ENCODE measurements at regions not wholly inside any gene's neighbourhood (a gene's known extent, or its start where the extent isn't known, plus 50 kb on each side); places are given as distances from the start of the nearest gene placed in this dataset.

GRCh38 chr3:40593351-40593750 lies 68.6 kb downstream of the ZNF621 start:
- DNase-seq (ENCODE audit: low read depth) = no peak

- DNase-seq (ENCODE audit: low read depth) = no peak
These were observed 72.7 kb downstream of the ZNF621 start for GRCh38 chr3:40597441-40597840.

GRCh38 chr3:40598338-40598737 lies 73.6 kb downstream of the ZNF621 start:
- no peak for DNase-seq (ENCODE audit: low read depth)

DNA sequence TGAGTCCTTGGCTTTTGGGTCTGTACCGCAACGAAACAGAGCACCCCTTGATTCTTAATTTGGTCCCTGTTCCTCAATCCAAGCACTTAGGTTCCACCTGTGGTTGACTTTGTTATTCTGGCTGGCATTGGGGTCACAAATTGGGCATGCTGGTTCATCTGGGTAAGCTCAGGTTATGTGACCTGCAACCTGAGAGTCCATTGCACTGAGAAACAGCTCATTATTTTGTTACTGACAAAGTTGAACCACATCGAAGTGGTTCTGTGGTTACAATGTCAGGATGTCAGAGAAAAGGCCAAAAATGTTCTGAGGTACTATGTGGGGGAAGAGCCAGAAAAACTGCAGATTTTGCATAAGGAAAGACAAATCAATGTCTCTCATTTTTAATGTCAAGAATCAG lies 74.2 kb downstream of the ZNF621 start:
- no peak for DNase-seq (ENCODE audit: low read depth)

- no peak for DNase-seq (ENCODE audit: low read depth)
These were observed 78.1 kb downstream of the ZNF621 start for GRCh38 chr3:40602778-40603385.

DNA sequence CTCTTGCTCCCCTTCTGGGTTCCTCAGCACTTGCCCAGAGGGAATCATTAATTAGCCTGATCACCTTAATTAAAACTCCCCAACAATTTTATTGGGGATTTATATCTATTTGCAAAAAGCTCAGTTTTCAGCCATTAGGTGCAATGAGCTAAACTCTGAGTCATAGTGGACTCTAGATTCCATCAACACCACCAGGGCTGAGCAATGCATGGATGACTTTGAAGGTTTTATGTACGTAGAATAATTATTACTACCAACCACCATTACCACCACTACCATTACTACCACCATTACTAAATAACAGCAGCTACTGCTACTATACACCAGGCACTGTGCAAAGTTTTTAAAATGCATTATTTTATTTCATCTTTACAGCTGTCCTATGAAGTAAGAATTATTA lies 81.2 kb downstream of the ZNF621 start:
- DNase-seq (ENCODE audit: low read depth) = no peak

- no peak for DNase-seq (ENCODE audit: low read depth)
These were observed 83.3 kb downstream of the ZNF621 start for GRCh38 chr3:40608091-40608490.

DNA sequence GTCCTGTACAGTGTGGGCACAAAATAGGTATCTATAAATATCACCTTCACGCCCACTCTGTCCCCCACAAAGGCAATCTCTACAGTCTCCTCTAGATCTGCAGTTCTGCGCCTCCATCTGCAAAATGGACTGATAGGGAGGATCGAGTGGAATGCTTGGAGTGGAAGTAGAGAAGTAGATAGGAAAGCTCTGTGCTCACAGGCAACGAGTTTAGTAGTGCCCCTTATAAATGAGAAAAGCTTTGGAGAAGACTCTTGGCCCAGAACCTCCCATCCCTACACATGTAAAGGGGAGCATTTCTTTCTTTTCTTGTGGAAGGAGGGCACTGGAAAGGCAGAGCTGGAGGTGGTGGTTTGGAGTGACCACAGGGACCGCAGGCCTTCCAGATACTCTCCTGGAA lies 88.5 kb downstream of the ZNF621 start:
- no peak for DNase-seq (ENCODE audit: low read depth)

- DNase-seq (ENCODE audit: low read depth) = no peak
These were observed 90.6 kb downstream of the ZNF621 start for GRCh38 chr3:40615110-40615915.

DNA sequence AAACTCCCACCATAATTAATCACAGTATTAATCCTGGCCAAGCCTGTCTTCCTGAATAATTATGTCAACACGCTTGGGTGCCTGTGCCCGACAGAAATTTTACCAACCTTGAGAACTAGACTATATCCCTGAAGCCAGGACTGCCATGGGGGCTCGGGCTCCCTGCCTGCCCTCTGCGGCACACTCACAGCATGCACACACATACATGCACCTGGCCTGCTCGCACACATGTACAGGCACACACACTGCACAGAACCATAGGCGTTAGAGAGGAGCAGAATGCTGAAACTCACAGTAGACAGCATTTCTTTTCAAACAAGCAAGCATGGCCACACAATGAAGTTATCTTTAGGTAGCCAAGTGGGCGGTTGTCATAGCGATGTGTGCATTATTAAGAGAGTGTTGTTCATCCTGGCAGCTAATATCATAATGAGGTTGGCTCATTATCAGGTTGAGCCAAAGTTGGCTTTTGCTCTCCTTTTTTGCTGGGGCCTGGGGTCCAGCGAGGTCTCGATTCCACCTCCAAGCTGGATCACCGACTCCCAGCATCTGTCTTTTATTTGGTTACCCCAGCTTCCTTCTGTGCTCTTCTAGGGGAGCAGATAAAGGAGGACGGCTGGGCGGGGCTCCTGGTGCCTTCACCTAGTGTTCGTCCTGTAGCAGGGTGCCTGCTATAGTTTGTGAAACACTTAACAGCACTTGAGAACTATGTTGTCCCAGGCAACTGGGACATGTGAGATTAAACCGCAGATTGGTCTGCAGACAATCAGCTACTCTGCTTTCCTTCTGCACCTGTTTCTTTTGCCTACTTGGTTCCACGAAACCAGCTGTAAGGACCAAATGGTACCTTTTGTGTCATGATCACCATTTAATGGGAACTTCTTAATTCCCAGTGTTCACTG lies 91.4 kb downstream of the ZNF621 start:
- DNase-seq (ENCODE audit: low read depth) = no peak

- no peak for DNase-seq (ENCODE audit: low read depth)
These were observed 92.3 kb downstream of the ZNF621 start for GRCh38 chr3:40617084-40617483.

- no peak for DNase-seq (ENCODE audit: low read depth)
These were observed 93.4 kb downstream of the ZNF621 start for GRCh38 chr3:40618158-40618557.

- DNase-seq (ENCODE audit: low read depth) = no peak
These were observed 95.4 kb downstream of the ZNF621 start for GRCh38 chr3:40620151-40620550.

GRCh38 chr3:40621252-40621651 lies 96.5 kb downstream of the ZNF621 start:
- DNase-seq (ENCODE audit: low read depth) = no peak

DNA sequence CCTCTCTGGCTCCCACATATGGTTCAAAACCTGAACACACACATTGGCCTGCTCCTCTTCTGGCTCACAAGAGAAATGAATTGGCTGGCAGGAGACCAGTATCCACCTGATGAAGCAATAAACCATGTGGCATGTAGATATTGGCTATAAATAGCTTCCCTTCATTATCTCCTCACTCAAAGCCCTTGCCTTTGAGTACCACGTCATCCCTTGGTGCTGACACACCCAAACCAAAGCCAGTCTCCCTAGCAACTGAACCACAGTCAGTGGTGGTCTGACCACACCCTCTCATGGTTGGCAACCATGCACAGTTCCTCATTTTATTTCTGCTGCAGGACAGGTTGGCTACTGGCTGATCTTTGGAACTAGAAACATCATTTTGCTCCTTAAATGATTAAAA lies 98.8 kb downstream of the ZNF621 start:
- no peak for DNase-seq (ENCODE audit: low read depth)

DNA sequence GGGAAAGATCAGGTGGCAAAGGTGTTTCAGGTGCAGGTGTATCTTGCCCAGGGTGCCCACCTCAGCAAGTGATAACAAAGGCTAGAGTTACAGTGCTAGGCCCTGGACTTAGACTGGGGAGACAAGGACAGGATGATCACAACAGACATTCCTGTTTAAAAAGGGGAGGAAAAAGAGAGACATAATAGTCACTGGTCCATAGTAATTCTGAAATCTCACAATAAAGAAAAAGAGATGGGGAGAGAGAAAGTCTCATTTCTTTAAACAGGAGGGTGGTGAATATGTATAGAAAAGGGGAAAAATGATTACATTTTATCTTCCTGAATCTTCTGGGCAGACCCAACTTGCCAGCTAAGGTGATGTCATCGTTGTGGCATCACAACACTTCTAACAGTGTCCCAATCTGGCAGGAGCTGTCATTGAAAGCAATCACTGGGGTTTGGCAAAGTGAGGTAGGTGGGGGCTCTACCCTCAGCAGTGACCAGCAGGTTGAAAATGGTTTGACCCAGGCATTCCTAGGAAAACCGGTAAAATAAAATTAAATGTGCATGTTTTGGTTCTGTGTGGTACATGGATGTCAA lies 99.5 kb downstream of the ZNF621 start:
- DNase-seq (ENCODE audit: low read depth) = no peak

DNA sequence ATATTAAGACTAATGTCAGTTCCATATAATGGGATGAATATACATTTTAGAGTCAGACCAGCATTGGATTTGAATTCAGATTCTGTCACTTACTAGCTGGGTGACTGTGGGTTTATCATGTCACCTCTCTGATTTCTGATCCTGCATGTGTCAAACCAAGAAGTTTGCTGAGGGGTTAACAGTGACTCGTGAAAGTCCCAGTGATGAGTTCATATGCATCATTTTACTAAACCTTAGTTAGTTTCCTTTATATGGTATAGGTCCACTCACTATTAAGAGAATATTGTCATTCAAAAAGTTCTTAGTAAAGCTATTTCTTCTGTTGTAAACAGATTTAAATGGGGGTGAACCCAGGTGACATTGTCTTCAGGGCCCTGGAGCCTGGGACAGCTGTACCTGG lies 102.3 kb downstream of the ZNF621 start:
- DNase-seq (ENCODE audit: low read depth) = no peak

DNA sequence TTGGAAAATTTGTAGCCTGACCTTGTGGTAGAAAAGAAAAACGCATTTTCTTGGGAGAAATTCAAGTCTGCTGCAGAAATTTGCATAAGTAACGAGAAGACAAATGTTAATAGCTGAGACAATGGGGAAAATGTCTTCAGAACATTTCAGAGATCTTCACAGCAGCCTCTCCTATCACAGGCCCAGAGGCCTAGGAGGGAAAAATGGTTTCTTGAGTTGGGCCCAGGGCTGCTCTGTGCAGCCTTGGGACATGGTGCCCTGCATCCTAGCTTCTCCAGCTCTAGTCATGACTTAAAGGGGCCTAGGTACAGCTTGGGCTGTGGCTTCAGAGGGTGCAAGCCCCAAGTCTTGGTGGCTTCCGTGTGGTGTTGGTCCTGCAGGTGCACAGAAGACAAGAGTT lies 104.2 kb downstream of the ZNF621 start:
- DNase-seq (ENCODE audit: low read depth) = no peak

- no peak for DNase-seq (ENCODE audit: low read depth)
These were observed 106.7 kb downstream of the ZNF621 start for GRCh38 chr3:40631341-40631995.

DNA sequence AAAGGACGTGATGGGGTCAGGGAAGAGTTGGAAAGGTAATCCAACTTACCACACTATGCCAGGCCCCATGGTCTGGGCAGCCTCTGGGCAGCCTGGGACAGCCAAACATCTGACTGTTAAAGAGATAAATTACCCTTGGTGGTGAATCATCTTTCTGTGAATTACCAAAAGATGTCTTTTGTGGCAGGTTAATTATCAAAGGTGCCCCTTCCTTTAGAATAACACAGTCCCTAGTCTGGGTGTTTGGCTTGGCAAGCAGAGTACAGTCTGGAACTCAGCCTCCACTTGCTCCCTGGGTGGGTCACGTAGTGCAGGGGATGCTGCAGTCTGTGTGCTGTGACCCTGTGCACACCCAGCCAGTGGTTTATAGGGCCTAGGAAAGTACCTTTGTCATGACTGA lies 113.1 kb downstream of the ZNF621 start:
- DNase-seq (ENCODE audit: low read depth) = no peak

GRCh38 chr3:40639006-40639405 lies 114.2 kb downstream of the ZNF621 start:
- DNase-seq (ENCODE audit: low read depth) = no peak

DNA sequence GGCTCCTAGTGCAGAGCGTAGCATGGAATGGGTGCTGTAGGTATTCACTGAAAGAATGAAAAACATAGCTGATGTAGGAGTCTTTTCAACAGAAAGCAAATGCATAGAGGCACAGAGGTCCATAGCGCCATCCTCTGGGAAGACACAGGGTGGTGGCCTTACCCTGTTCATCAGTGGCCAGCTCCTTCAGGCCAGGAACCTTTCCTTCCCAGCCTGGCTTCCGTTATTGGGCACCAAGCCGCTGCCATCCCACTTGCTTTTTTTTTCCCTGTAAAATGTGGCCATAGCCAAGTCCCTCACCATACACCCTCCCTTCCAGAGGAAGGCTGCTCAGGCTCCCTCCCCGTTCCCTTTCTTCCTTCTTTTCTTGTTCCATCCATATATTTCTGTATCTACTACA lies 118.1 kb downstream of the ZNF621 start:
- DNase-seq (ENCODE audit: low read depth) = no peak

All from stimulated activated CD8-positive, alpha-beta memory T cell treated with anti-CD3 and anti-CD28 coated beads, Interleukin-15, amount 100 ng/mL, for 1 hour (primary cell).